Skeletal muscle cell (primary cell): ENCODE measurements at regions not wholly inside any gene's neighbourhood (a gene's known extent, or its start where the extent isn't known, plus 50 kb on each side); places are given as distances from the start of the nearest gene placed in this dataset.

ENCODE experiments used
- DNase-seq: peaks from one replicate; pipeline ENCODE4 v3.0.0-alpha.2; 2010; ENCODE audit warnings: low read depth
- H3K4me3 ChIP-seq: 2 replicates; pipeline ENCODE4 v1.5.1; 2011; ENCODE audit warnings: low read depth, mild to moderate bottlenecking, control low read depth, low read length, moderate library complexity

GRCh38 chr2:20150110-20150706 is 74.7 kb downstream of the SDC1 start:
- DNase-seq = no peak
- H3K4me3 ChIP-seq = no peak overlapping the region

GRCh38 chr2:20149703-20150030 is 75.3 kb downstream of the SDC1 start:
- H3K4me3 ChIP-seq = no peak overlapping the region
- DNase-seq = no peak

DNA sequence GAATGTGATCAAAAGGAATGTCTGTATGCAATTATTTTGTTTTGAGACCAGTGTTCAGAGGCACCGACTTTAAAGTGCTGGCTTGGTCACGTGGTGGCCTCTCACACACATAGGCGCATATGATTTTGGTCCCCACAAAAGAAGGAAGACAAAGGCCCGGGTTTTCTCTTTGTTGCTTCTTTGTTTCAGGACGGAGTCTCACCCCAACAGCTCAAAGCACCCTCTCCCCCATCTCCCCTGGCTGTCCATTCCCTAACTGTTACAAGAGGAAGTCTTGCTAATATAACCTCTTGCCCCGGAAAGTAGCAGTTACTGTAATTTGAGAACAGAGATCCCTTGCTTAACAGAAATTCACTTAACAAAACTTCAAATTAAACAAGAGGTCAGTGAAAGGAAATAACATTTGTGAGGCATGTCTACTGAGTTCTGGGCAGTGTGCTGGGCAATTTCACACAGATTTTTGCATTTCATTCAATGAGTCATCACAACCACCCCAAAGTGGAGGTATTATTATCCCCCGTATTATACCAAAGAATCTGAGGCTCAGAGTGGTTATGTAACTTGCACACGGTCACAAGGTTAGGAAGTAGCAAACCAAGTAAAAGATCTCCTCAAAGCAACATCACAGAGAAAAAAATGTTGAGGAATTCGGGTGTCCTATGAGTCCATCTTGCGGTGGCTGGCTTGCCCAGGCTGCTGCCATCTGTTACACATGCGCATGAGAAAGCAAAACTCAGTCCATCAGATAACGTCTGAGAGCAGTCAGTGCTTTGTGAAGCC is 75.8 kb downstream of the SDC1 start:
- DNase-seq = peak; percentile 72

DNA sequence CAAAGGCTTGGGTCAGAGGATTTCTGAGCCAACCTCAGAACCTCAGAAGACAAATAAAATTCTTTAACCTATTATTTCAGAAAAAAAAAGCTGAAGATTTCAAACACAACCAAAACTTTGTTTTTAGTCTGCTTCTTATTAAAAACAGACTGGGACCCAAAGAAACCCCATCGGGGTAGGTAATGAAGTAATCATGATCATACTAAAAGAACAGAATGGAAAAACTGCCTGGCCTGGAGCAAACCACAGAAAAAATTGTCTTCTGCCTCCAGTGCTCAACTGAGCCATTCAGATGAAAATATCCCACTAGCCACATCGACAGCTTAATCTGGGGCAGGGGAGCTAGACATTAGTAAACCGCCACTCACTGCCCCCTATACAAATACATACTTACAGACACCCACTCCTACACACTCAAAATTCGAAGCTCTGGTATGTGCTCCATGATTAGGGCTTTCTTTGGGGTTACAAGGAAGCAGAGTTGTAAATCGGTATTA is 76.5 kb downstream of the SDC1 start:
- DNase-seq = no peak
- H3K4me3 ChIP-seq = no peak overlapping the region

More for the DNA sequence above, 75.8 kb downstream of the SDC1 start:
- H3K4me3 ChIP-seq = no peak overlapping the region

- DNase-seq = no peak
- no peak overlapping the region for H3K4me3 ChIP-seq
Observed at GRCh38 chr2:20147351-20147750, 77.6 kb downstream of the SDC1 start.

DNA sequence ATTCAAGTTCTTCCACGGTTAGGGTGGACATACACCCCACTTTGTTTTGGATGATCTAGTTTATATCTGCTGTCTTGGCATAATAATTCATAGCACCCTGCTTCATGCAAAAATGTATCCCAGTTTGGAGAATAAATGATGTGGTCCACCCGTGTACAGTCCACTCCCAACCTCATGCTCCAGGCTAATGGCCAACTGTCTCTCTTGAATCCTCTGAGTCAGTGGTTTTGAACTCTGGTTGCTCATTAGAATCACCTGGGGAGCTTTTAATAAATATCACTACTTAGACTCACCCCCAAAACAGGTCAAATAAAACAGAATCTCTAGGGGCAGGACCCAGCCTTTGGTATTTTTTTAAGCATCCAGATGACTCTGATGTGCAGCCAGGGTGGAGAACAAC is 78.5 kb downstream of the SDC1 start:
- no peak for DNase-seq

DNA sequence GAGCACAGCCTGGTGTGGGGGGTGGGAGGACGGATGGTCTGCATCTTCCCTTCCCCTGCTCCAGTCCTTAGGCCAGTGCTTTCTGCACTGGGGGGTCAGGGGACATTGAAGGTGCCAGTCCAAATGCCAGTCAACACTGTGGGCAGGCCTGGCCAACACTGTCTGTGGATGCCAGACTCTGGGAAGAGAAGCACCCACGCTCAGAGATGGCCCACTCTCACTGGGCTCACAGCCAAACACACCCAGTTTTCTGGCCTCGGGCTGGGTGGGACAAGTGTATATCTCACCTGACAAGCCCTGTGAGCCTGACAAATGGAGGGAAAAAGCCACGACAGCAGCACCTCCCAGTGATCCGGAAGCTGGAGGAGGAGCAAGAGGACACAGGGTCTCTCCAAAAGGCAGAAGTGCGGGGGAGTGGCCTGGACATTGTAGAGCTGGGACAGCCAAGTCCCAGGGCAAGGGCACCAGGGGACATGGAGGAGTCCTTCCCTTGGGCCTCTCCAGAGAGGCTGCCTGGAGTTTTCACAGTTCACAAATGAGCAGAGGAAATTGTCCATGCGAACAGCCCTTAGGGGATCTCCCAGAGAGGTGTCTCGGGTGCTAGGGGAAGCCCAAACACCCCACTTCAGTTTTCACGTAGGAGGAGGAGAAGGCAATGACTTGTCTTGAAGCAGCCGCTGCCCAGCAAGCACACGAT is 79.3 kb downstream of the SDC1 start:
- no peak overlapping the region for H3K4me3 ChIP-seq
- DNase-seq = no peak

More for the DNA sequence above, 78.5 kb downstream of the SDC1 start:
- no peak overlapping the region for H3K4me3 ChIP-seq

- no peak for DNase-seq
- H3K4me3 ChIP-seq = no peak overlapping the region
Observed at GRCh38 chr2:20144861-20145260, 80.1 kb downstream of the SDC1 start.

DNA sequence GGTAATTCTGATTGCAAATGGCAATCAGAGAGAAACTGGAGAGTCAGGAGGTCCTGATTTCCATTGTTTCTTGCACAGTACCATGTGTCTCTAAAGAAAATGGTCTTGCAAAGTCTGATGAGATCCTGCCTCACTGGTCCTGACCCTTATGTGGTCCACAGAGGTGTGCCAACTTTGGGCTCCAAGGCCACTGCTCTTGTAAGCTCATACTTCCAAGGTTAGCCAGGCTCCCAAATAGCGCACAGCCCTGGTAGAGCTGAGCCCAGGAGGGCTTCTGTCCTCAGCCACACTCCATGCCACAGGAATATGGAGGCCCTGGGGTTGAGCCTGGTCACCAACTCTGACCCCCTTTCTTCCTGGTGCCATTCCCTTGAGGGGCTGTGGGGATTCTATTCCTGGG is 80.7 kb downstream of the SDC1 start:
- H3K4me3 ChIP-seq = no peak overlapping the region
- DNase-seq = no peak

DNA sequence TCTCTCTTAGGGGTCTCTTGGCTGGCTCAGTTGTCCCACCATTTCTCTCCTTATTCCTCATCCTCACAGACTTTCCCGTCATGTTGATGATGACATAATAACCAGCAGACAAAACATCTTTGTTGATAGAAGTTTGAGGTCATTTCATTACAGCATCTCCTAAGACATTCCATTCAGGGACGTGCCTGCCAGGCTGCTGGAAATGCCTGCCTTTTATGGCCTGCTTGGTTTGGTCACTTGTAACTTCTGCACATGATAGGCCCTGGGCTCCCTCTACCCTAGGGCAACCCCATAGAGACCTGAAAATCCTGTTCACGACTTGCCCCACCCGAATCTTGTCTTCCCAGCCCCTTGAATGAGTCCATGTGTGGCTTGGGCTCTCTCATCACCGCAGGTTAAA is 81.7 kb downstream of the SDC1 start:
- DNase-seq = peak; percentile 51
- H3K4me3 ChIP-seq = no peak overlapping the region

GRCh38 chr2:20141806-20142205 is 83.1 kb downstream of the SDC1 start:
- no peak for DNase-seq
- no peak overlapping the region for H3K4me3 ChIP-seq

DNA sequence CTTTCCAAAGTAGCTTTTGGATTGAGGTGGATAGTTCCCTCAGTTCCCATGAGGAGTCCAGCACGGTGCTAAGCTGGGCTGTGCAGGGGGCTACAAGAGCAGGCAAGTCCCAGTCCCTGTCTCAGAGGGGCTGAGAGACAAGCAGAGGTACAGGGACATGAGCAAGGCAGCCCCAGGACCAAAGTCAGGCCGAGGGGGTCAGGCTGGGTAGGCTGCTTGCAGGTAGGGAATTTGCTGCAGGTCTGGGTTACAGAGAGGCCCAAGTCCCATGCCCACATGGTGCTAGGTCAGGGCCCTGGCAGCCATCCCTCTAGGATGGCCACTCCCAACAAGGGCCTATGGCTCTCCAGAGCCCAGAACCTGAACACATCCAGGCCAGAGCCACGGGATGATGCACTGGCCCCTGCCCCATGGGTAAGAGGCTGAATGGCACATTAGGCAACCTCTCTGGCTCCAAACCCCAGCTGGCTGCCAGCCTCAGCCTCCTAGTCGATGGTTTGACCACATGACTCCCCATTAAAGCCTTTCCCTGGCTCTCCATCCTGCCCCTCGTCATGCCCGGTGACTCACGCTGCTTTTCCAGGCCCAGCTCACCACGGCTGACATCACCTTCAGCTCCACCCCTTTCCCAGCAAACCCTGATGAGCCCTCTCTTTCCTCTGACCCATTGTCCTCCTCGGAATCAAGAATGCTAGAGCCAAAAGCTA is 83.7 kb downstream of the SDC1 start:
- peak; percentile 96 for DNase-seq
- H3K4me3 ChIP-seq = no peak overlapping the region

GRCh38 chr2:20140321-20141055 is 84.4 kb downstream of the SDC1 start:
- DNase-seq = no peak
- no peak overlapping the region for H3K4me3 ChIP-seq

DNA sequence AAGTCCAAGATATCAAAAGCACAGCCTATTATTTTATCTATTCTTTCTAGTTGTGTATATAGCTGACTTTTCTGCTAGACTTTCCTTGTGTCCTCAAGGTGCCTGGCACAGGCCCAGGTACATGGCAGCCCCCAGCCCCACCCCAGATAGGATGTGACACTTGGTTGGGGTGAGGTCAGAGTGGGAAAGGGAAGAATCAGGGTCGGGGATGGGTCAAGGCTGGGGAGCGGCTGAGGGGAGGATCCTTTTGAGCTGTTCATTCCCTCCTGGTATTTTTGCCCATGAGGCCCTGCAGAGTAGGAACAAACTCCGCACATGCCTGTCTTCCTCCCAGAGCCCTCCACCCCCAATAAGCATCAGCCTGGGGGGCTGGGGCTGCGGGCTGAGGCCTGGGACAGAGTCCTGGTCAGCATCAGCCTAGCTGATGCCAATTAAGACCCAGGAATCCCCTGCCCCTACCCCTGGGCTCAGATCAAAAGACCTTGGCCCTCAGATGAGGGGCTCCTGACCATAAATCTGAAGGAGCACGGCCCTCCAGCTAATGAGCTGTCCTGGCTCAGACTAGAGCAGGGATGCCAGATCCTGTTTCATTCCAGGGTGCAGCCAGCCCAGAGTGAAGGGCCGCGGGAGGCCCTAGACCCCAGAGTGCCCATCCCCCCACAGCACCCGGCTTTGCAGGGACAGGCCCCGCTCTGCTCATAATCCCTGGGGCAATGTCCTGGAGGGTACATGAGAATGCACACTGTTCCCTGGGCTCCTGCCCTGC is 85.3 kb downstream of the SDC1 start:
- H3K4me3 ChIP-seq = no peak overlapping the region
- no peak for DNase-seq

- no peak overlapping the region for H3K4me3 ChIP-seq
- no peak for DNase-seq
Observed at GRCh38 chr2:20138696-20139095, 86.2 kb downstream of the SDC1 start.

GRCh38 chr2:20137884-20138283 is 86.5 kb upstream of the LAPTM4A start:
- DNase-seq = no peak
- no peak overlapping the region for H3K4me3 ChIP-seq

DNA sequence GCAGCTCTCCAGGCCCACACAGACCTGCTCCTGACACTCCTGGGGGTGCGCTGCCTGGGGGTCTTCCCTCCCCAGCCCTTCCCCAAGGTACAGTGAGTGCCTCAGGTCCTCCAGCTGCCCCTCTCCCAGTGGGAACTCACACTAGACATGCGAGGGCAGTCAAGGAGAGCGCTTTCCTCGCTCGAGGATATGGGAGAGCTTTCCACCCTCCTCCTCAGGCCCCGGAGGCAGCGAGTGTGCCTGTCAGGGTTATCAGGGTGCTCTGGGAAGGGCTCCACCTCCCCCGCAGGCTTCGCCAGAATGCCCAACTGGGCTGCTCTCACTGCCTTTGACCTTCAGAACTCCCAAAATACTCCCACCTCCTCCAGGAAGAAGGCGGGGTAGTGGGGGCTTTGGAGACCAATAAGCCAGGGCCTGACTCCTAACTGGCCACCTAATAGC is 85.7 kb upstream of the LAPTM4A start:
- no peak for DNase-seq
- no peak overlapping the region for H3K4me3 ChIP-seq

- DNase-seq = no peak
- no peak overlapping the region for H3K4me3 ChIP-seq
Observed at GRCh38 chr2:20136149-20136548, 84.7 kb upstream of the LAPTM4A start.

- no peak overlapping the region for H3K4me3 ChIP-seq
- no peak for DNase-seq
Observed at GRCh38 chr2:20135631-20136050, 84.2 kb upstream of the LAPTM4A start.
